LHCN-M2 (cell line): ENCODE measurements at regions not wholly inside any gene's neighbourhood (a gene's known extent, or its start where the extent isn't known, plus 50 kb on each side); places are given as distances from the start of the nearest gene placed in this dataset.

Experiments
- DNase-seq: peaks from one replicate; pipeline ENCODE4 v3.0.0-alpha.2; 2012; ENCODE audit warnings: low read depth

GRCh38 chr6:43873806-43874714, 104.0 kb downstream of the VEGFA start:
- no peak for DNase-seq

- no peak for DNase-seq
Measured at GRCh38 chr6:43871933-43872332, 101.9 kb downstream of the VEGFA start.

- DNase-seq = no peak
Measured at GRCh38 chr6:43871284-43871683, 101.3 kb downstream of the VEGFA start.

- no peak for DNase-seq
Measured at GRCh38 chr6:43870660-43871061, 100.7 kb downstream of the VEGFA start.

- DNase-seq = no peak
Measured at GRCh38 chr6:43869792-43870659, 100.0 kb downstream of the VEGFA start.

GRCh38 chr6:43869079-43869710, 99.2 kb downstream of the VEGFA start:
- DNase-seq = no peak

- no peak for DNase-seq
Measured at GRCh38 chr6:43868467-43868866, 98.5 kb downstream of the VEGFA start.

GRCh38 chr6:43867996-43868395, 98.0 kb downstream of the VEGFA start:
- DNase-seq = no peak

GRCh38 chr6:43867246-43867645, 97.2 kb downstream of the VEGFA start:
- no peak for DNase-seq

GRCh38 chr6:43865932-43866645, 96.1 kb downstream of the VEGFA start:
- no peak for DNase-seq

GRCh38 chr6:43865086-43865485, 95.1 kb downstream of the VEGFA start:
- DNase-seq = no peak

GRCh38 chr6:43862925-43863324, 92.9 kb downstream of the VEGFA start:
- no peak for DNase-seq

GRCh38 chr6:43861212-43861894, 91.3 kb downstream of the VEGFA start:
- no peak for DNase-seq

GRCh38 chr6:43860285-43860684, 90.3 kb downstream of the VEGFA start:
- DNase-seq = no peak

GRCh38 chr6:43859213-43859612, 89.2 kb downstream of the VEGFA start:
- DNase-seq = no peak

GRCh38 chr6:43858161-43859153, 88.4 kb downstream of the VEGFA start:
- DNase-seq = no peak

GRCh38 chr6:43856005-43856765, 86.2 kb downstream of the VEGFA start:
- no peak for DNase-seq

GRCh38 chr6:43855247-43855646, 85.2 kb downstream of the VEGFA start:
- no peak for DNase-seq
